A673 (cell line): ENCODE measurements at regions not wholly inside any gene's neighbourhood (a gene's known extent, or its start where the extent isn't known, plus 50 kb on each side); places are given as distances from the start of the nearest gene placed in this dataset.

ENCODE experiments used
- BruUV-seq: library from RNA; stranded (reverse); fragments of 400-500 nt; replicated peaks from 2 replicates; lab custom pipeline; 2021; lab: Mats Ljungman, UMichigan
- CTCF ChIA-PET: fragments of 300-600 bp; sonication (Branson Sonifier 250); formaldehyde crosslinking; loops from one replicate; lab custom pipeline; 2022; ENCODE audit warnings: antibody characterized with exemption; lab: Charles Lee
- POLR2A ChIA-PET: fragments of 300-600 bp; sonication (Branson Sonifier 250); formaldehyde crosslinking; loops from one replicate; lab custom pipeline; 2022; ENCODE audit warnings: antibody characterized with exemption; ENCODE audit not compliant: low non-redundant PET; lab: Charles Lee
- DNase-seq: peaks from one replicate; pipeline ENCODE4 v3.0.0-alpha.2; 2015; ENCODE audit warnings: low spot score
- H3K27ac ChIP-seq: fragments of 200-600 bp; sonication (generic); 2 replicates; pipeline ENCODE4 v1.5.1; 2016; ENCODE audit warnings: mixed run types, low read depth, mild to moderate bottlenecking, mixed read lengths, antibody characterized with exemption, low read length; ENCODE audit not compliant: poor library complexity, severe bottlenecking
- H3K27me3 ChIP-seq: fragments of 200-600 bp; sonication (generic); replicated peaks from 2 replicates; pipeline ENCODE4 v1.6.1; 2017; ENCODE audit warnings: mixed run types, low read depth, mild to moderate bottlenecking, mixed read lengths, antibody characterized with exemption, low read length; ENCODE audit not compliant: insufficient read depth, poor library complexity
- H3K36me3 ChIP-seq: fragments of 200-600 bp; sonication (generic); 2 replicates; pipeline ENCODE4 v1.6.1; 2016; ENCODE audit warnings: mixed run types, mild to moderate bottlenecking, mixed read lengths, antibody characterized with exemption, low read length; ENCODE audit not compliant: insufficient read depth, poor library complexity, severe bottlenecking
- H3K4me1 ChIP-seq: fragments of 200-600 bp; sonication (generic); 2 replicates; pipeline ENCODE4 v1.6.1; 2017; ENCODE audit warnings: mixed run types, mild to moderate bottlenecking, mixed read lengths, antibody characterized with exemption, low read length; ENCODE audit not compliant: insufficient read depth, poor library complexity, severe bottlenecking
- H3K4me3 ChIP-seq: fragments of 200-600 bp; sonication (generic); 2 replicates; pipeline ENCODE4 v1.5.1; 2016; ENCODE audit warnings: low read depth, mixed run types, mild to moderate bottlenecking, mixed read lengths, low read length; ENCODE audit not compliant: poor library complexity, severe bottlenecking
- H3K9me3 ChIP-seq: fragments of 200-600 bp; sonication (generic); 2 replicates; pipeline ENCODE4 v1.6.1; 2016; ENCODE audit warnings: mixed run types, low read depth, mild to moderate bottlenecking, mixed read lengths, antibody characterized with exemption, low read length; ENCODE audit not compliant: poor library complexity, severe bottlenecking
- EZH2 ChIP-seq: fragments of 200-600 bp; sonication (generic); IDR thresholded peaks from 2 replicates; pipeline ENCODE4 v1.6.1; 2017; ENCODE audit warnings: borderline replicate concordance, low read depth, mild to moderate bottlenecking, mixed read lengths, antibody characterized with exemption, low read length; ENCODE audit not compliant: poor library complexity, severe bottlenecking
- intact Hi-C: fragments of 100-400 bp; cut with micrococcal nuclease; formaldehyde crosslinking; loops from one replicate; pipeline ENCODE4 v1.10.0; 2022; ENCODE audit not compliant: unreplicated experiment
- TF ChIP-seq, protein P1 (sequence below): fragments of 300-800, 200-600 bp; sonication (generic); conservative IDR thresholded peaks from 2 replicates; pipeline ENCODE4 v1.5.1; 2017; ENCODE audit warnings: low read depth, mild to moderate bottlenecking, antibody characterized with exemption, low read length, moderate library complexity, mixed read lengths

- no TSS peak for BruUV-seq
- no peaks in the 10 kb centered on the region for H3K36me3 ChIP-seq
- H3K27me3 ChIP-seq, result peaks cover 6% of the 10 kb centered on the region
- DNase-seq, result no peak
- H3K9me3 ChIP-seq, result no peaks in the 10 kb centered on the region
- CTCF ChIA-PET, result no interaction called here
- no peaks in the 10 kb centered on the region for H3K4me1 ChIP-seq
- POLR2A ChIA-PET, result no interaction called here
- no peak overlapping the region for H3K4me3 ChIP-seq
- no peak overlapping the region for H3K27ac ChIP-seq
- no peak for TF ChIP-seq EZH2
- TF ChIP-seq, protein P1, sequence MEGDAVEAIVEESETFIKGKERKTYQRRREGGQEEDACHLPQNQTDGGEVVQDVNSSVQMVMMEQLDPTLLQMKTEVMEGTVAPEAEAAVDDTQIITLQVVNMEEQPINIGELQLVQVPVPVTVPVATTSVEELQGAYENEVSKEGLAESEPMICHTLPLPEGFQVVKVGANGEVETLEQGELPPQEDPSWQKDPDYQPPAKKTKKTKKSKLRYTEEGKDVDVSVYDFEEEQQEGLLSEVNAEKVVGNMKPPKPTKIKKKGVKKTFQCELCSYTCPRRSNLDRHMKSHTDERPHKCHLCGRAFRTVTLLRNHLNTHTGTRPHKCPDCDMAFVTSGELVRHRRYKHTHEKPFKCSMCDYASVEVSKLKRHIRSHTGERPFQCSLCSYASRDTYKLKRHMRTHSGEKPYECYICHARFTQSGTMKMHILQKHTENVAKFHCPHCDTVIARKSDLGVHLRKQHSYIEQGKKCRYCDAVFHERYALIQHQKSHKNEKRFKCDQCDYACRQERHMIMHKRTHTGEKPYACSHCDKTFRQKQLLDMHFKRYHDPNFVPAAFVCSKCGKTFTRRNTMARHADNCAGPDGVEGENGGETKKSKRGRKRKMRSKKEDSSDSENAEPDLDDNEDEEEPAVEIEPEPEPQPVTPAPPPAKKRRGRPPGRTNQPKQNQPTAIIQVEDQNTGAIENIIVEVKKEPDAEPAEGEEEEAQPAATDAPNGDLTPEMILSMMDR, result no peak
- intact Hi-C loops, result no loop called here
Observed at GRCh38 chr9:27835286-27835685, 262.0 kb upstream of the C9orf72 start.

- no peak for DNase-seq
- H3K4me1 ChIP-seq, result no peaks in the 10 kb centered on the region
- H3K9me3 ChIP-seq, result no peaks in the 10 kb centered on the region
- TF ChIP-seq EZH2, result no peak
- TF ChIP-seq, protein P1, result no peak
- H3K4me3 ChIP-seq, result no peak overlapping the region
- no TSS peak for BruUV-seq
- POLR2A ChIA-PET, result no interaction called here
- no peaks in the 10 kb centered on the region for H3K36me3 ChIP-seq
- CTCF ChIA-PET, result no interaction called here
- H3K27me3 ChIP-seq, result peaks cover 6% of the 10 kb centered on the region
- intact Hi-C loops, result no loop called here
- H3K27ac ChIP-seq, result no peak overlapping the region
Observed at GRCh38 chr9:27835746-27836145, 262.5 kb upstream of the C9orf72 start.

DNA sequence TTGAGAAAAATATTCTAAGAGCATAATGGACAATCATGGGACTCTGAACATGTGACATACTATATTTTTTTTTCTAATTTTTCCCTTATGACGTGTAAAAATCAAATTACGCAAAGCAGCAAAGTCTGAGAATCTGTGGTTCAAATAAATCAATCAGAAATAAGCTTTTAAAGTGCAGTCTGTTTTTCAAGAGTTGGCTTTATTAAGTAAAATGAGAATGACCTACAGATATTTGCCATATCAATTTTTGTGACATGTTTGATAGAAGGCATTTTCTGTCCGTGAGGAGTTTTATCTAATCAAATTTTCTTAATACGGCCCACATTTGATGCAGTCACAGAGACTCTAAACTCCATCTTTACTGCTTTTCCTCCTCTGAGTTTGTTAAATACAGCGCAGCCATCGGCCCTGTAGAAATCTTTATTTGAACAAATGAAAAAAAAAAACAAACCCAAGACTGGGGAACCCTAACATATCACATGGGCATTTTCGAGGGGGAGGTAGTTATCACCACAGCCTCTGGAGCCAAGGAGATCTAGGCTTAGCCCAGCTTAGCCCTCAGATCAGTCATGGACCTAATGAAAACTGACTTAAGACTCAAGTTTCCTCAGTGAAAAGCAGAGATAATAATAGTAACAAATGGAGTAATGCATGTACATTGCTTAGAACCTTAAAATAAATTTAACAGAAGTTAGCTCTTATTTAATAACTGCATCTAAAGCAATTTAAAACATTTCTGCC is 263.6 kb upstream of the C9orf72 start:
- Histone ChIP-seq H3K27me3 (peaks cover 10% of the 10 kb centered on the region), H3K4me1 (no peaks in the 10 kb centered on the region), H3K9me3 (no peaks in the 10 kb centered on the region), H3K4me3 (no peak overlapping the region), H3K27ac (no peak overlapping the region), H3K36me3 (no peaks in the 10 kb centered on the region)
- BruUV-seq, result no TSS peak
- intact Hi-C loops, result no loop called here
- ChIA-PET CTCF (no interaction called here), POLR2A (no interaction called here)
- DNase-seq, result no peak
- TF ChIP-seq, protein P1, result no peak
- no peak for TF ChIP-seq EZH2
